Caco-2 (cell line): ENCODE measurements at regions not wholly inside any gene's neighbourhood (a gene's known extent, or its start where the extent isn't known, plus 50 kb on each side); places are given as distances from the start of the nearest gene placed in this dataset.

Source experiments
- BruUV-seq: library from RNA; stranded (reverse); fragments of 400-500 nt; replicated peaks from 2 replicates; lab custom pipeline; 2021; lab: Mats Ljungman, UMichigan
- CTCF ChIA-PET: fragments of 300-600 bp; sonication (Branson Sonifier 250); formaldehyde crosslinking; loops from one replicate; lab custom pipeline; 2022; ENCODE audit warnings: antibody characterized with exemption; lab: Charles Lee
- POLR2A ChIA-PET: fragments of 300-600 bp; sonication (Branson Sonifier 250); formaldehyde crosslinking; loops from one replicate; lab custom pipeline; 2022; ENCODE audit warnings: antibody characterized with exemption; lab: Charles Lee
- DNase-seq, 2 experiments: peaks; one replicate each; pipeline versions ENCODE4 v3.0.0 to v3.0.0-alpha.2; 2020 to 2022
- H3K27me3 ChIP-seq: replicated peaks from 2 replicates; pipeline ENCODE4 v1.6.0; 2011; ENCODE audit warnings: low read length; ENCODE audit not compliant: control insufficient read depth, insufficient read depth
- H3K36me3 ChIP-seq: 2 replicates; pipeline ENCODE4 v1.5.1; 2011; ENCODE audit warnings: low read length; ENCODE audit not compliant: control insufficient read depth, insufficient read depth
- H3K4me1 ChIP-seq: fragments of 250-450 bp; sonication (Bioruptor Pico); 2 replicates; pipeline ENCODE4 v1.5.1; 2020; ENCODE audit warnings: mild to moderate bottlenecking
- H3K4me3 ChIP-seq: 2 replicates; pipeline ENCODE4 v1.5.1; 2011; ENCODE audit warnings: low read depth, mild to moderate bottlenecking, control low read depth, low read length
- H3K9me3 ChIP-seq: fragments of 250-450 bp; sonication (Bioruptor Pico); 2 replicates; pipeline ENCODE4 v1.5.1; 2020; ENCODE audit warnings: mild to moderate bottlenecking, moderate library complexity
- H3K27ac Mint-ChIP-seq: one replicate; pipeline ENCODE4 v1.8.0; 2022; ENCODE audit warnings: mixed read lengths; ENCODE audit not compliant: unreplicated experiment
- H3K27me3 Mint-ChIP-seq: one replicate; pipeline ENCODE4 v1.8.0; 2022; ENCODE audit warnings: mixed read lengths; ENCODE audit not compliant: insufficient read depth, unreplicated experiment
- H3K36me3 Mint-ChIP-seq: one replicate; pipeline ENCODE4 v1.8.0; 2022; ENCODE audit warnings: mild to moderate bottlenecking, mixed read lengths; ENCODE audit not compliant: insufficient read depth, unreplicated experiment
- H3K4me1 Mint-ChIP-seq: one replicate; pipeline ENCODE4 v1.8.0; 2022; ENCODE audit warnings: low read depth, mixed read lengths; ENCODE audit not compliant: unreplicated experiment
- H3K4me3 Mint-ChIP-seq: one replicate; pipeline ENCODE4 v1.8.0; 2022; ENCODE audit warnings: mild to moderate bottlenecking, moderate library complexity, mixed read lengths; ENCODE audit not compliant: unreplicated experiment
- H3K9me3 Mint-ChIP-seq: one replicate; pipeline ENCODE4 v1.8.0; 2022; ENCODE audit warnings: mixed read lengths; ENCODE audit not compliant: unreplicated experiment
- CTCF ChIP-seq, 2 experiments: fragments of 200-600 bp in 1 of 2; IDR thresholded peaks; 1 replicate in 1 of 2; 2 replicates in 1 of 2; pipeline versions ENCODE4 v1.5.1 to v1.8.0; 2011 to 2022; ENCODE audit warnings: antibody characterized with exemption in 1 of 2, control low read depth in 1 of 2, inconsistent platforms in 1 of 2, low read depth in 1 of 2, low read length in 1 of 2, mild to moderate bottlenecking in 1 of 2, moderate library complexity in 1 of 2; ENCODE audit not compliant: insufficient read depth in 1 of 2, severe bottlenecking in 1 of 2, unreplicated experiment in 1 of 2
- intact Hi-C: fragments of 100-400 bp; cut with micrococcal nuclease; formaldehyde crosslinking; loops from one replicate; pipeline ENCODE4 v1.10.0; 2022; ENCODE audit not compliant: unreplicated experiment

GRCh38 chr14:101044741-101045140, 141.2 kb upstream of the RTL1 start:
- no peaks in the 10 kb centered on the region for H3K36me3 Mint-ChIP-seq
- no peak overlapping the region for H3K4me3 Mint-ChIP-seq
- no peak for DNase-seq
- ChIA-PET POLR2A (no interaction called here), CTCF (no interaction called here)
- intact Hi-C loops: no loop called here
- Histone ChIP-seq H3K36me3 (no peaks in the 10 kb centered on the region), H3K27me3 (no peaks in the 10 kb centered on the region), H3K4me3 (no peak overlapping the region), H3K9me3 (no peaks in the 10 kb centered on the region), H3K4me1 (no peaks in the 10 kb centered on the region)
- no TSS peak for BruUV-seq
- no peaks in the 10 kb centered on the region for H3K4me1 Mint-ChIP-seq
- no peak for TF ChIP-seq CTCF (IDR thresholded peaks at IDR 0.05; ENCODE audit: insufficient read depth in 1 of 2, low read depth in 1 of 2, low read length in 1 of 2, severe bottlenecking in 1 of 2, unreplicated experiment in 1 of 2)
- H3K9me3 Mint-ChIP-seq: no peaks in the 10 kb centered on the region
- H3K27me3 Mint-ChIP-seq: peaks cover 3% of the 10 kb centered on the region
- H3K27ac Mint-ChIP-seq: no peak overlapping the region

- intact Hi-C loops: no loop called here
- Mint-ChIP-seq H3K27me3 (peaks cover 3% of the 10 kb centered on the region), H3K4me1 (no peaks in the 10 kb centered on the region), H3K27ac (no peak overlapping the region), H3K9me3 (no peaks in the 10 kb centered on the region), H3K4me3 (no peak overlapping the region), H3K36me3 (no peaks in the 10 kb centered on the region)
- ChIA-PET POLR2A (no interaction called here), CTCF (no interaction called here)
- Histone ChIP-seq H3K4me1 (no peaks in the 10 kb centered on the region), H3K4me3 (no peak overlapping the region), H3K36me3 (no peaks in the 10 kb centered on the region), H3K27me3 (no peaks in the 10 kb centered on the region), H3K9me3 (no peaks in the 10 kb centered on the region)
- no peak for DNase-seq
- BruUV-seq: no TSS peak
- TF ChIP-seq CTCF (IDR thresholded peaks at IDR 0.05; ENCODE audit: insufficient read depth in 1 of 2, low read depth in 1 of 2, low read length in 1 of 2, severe bottlenecking in 1 of 2, unreplicated experiment in 1 of 2): no peak
Measured at GRCh38 chr14:101045511-101045910, 142.0 kb upstream of the RTL1 start.

- DNase-seq: no peak
- no peaks in the 10 kb centered on the region for H3K36me3 Mint-ChIP-seq
- CTCF ChIA-PET: no interaction called here
- no peaks in the 10 kb centered on the region for H3K9me3 Mint-ChIP-seq
- H3K4me1 Mint-ChIP-seq: no peaks in the 10 kb centered on the region
- H3K27me3 Mint-ChIP-seq: peaks cover 3% of the 10 kb centered on the region
- Histone ChIP-seq H3K9me3 (no peaks in the 10 kb centered on the region), H3K4me3 (no peak overlapping the region), H3K4me1 (no peaks in the 10 kb centered on the region), H3K27me3 (no peaks in the 10 kb centered on the region), H3K36me3 (no peaks in the 10 kb centered on the region)
- no TSS peak for BruUV-seq
- POLR2A ChIA-PET: no interaction called here
- H3K27ac Mint-ChIP-seq: no peak overlapping the region
- TF ChIP-seq CTCF (IDR thresholded peaks at IDR 0.05; ENCODE audit: insufficient read depth in 1 of 2, low read depth in 1 of 2, low read length in 1 of 2, severe bottlenecking in 1 of 2, unreplicated experiment in 1 of 2): no peak
- intact Hi-C loops: no loop called here
- no peak overlapping the region for H3K4me3 Mint-ChIP-seq
Measured at GRCh38 chr14:101046071-101046470, 142.5 kb upstream of the RTL1 start.
